ENCODE measurements at regions not wholly inside any gene's neighbourhood (a gene's known extent, or its start where the extent isn't known, plus 50 kb on each side); places are given as distances from the start of the nearest gene placed in this dataset.

GRCh38 chr10:113446739-113447138 lies 106.1 kb upstream of the HABP2 start:
- Histone ChIP-seq H3K36me3 (replicated peaks in 1 of 2) (no peaks in the 10 kb centered on the region), H3K27me3 (no peaks in the 10 kb centered on the region), H3K4me1 (replicated peaks in 1 of 2) (no peaks in the 10 kb centered on the region), H3K4me3 (no peak overlapping the region), H3K9me3 (replicated peaks in 1 of 3) (no peaks in the 10 kb centered on the region), H3K27ac (no peak overlapping the region)
- intact Hi-C loops (cut with DNase I) = no loop called here
- WGBS, 4 donors = 54 to 69% (median 60%) methylated on average over 2 of the region's 2 CpGs
- TF ChIP-seq, protein P1, sequence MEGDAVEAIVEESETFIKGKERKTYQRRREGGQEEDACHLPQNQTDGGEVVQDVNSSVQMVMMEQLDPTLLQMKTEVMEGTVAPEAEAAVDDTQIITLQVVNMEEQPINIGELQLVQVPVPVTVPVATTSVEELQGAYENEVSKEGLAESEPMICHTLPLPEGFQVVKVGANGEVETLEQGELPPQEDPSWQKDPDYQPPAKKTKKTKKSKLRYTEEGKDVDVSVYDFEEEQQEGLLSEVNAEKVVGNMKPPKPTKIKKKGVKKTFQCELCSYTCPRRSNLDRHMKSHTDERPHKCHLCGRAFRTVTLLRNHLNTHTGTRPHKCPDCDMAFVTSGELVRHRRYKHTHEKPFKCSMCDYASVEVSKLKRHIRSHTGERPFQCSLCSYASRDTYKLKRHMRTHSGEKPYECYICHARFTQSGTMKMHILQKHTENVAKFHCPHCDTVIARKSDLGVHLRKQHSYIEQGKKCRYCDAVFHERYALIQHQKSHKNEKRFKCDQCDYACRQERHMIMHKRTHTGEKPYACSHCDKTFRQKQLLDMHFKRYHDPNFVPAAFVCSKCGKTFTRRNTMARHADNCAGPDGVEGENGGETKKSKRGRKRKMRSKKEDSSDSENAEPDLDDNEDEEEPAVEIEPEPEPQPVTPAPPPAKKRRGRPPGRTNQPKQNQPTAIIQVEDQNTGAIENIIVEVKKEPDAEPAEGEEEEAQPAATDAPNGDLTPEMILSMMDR (IDR thresholded peaks at IDR 0.05) = no peak
- no peak for TF ChIP-seq POLR2A (IDR thresholded peaks at IDR 0.05)
- no peak for DNase-seq

DNA sequence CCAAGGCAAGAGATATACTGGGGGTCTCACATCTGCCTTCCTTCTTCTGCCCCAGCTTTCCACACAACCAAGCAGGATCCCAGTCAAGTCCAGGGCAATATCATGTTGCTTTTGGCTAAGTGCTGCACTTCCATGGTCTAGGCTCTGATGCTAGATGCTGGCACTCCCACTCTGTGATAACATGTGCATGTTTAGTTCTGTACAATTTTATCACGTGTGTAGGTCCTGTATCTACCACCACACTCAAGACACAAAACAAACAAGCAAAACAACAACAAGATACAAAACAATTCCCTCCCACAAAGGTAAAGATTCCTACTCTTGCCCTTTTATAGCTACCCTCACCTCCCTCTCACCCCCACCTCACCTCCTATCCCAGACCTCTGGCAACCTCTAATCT lies 105.6 kb upstream of the HABP2 start:
- H3K27me3 ChIP-seq = no peaks in the 10 kb centered on the region
- H3K4me3 ChIP-seq = no peak overlapping the region
- no peak overlapping the region for H3K27ac ChIP-seq
- TF ChIP-seq POLR2A (IDR thresholded peaks at IDR 0.05) = no peak
- TF ChIP-seq, protein P1 (IDR thresholded peaks at IDR 0.05) = no peak
- intact Hi-C loops (cut with DNase I) = no loop called here
- H3K9me3 ChIP-seq (replicated peaks in 1 of 3) = no peaks in the 10 kb centered on the region
- no peak for DNase-seq
- no peaks in the 10 kb centered on the region for H3K36me3 ChIP-seq (replicated peaks in 1 of 2)
- 62 to 67% (median 63%) methylated on average over 1 of the region's 1 CpG for WGBS, 4 donors
- no peaks in the 10 kb centered on the region for H3K4me1 ChIP-seq (replicated peaks in 1 of 2)

DNA sequence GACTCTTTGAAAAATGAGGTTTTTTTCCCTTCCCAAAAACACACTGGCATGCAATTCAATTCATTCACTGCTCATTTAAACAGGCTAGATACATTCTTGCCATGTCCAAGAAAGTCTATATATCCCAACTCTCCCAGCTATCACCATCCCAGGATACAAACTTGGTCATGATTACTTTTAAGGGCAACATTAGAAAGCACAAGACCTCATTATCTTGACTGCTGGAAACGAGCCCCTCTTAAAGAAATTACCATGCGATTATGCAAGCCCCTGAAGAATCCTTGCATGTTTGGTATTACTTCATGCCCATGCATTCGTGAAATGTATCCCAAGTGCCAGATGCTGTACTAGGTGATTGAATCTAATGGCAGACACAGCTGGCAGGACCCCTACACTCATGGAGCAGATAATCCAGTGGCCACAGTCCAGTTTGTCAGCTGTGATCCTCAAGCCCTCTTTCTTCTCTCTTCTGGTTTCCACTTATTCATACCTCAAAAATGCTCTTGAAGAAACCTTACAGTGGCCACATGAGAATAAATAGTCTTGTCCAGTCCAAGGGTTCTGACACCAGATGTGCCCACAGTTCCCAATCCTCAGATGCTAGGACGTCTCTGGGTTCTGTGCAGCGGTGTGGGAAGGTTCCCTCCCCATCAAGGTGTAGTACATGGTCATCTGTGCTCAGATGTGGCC lies 103.7 kb upstream of the HABP2 start:
- no peaks in the 10 kb centered on the region for H3K36me3 ChIP-seq (replicated peaks in 1 of 2)
- no peak overlapping the region for H3K27ac ChIP-seq
- H3K4me3 ChIP-seq = no peak overlapping the region
- intact Hi-C loops (cut with DNase I) = no loop called here
- 64 to 70% (median 67%) methylated on average over 5 of the region's 5 CpGs for WGBS, 4 donors
- H3K9me3 ChIP-seq (replicated peaks in 1 of 3) = no peaks in the 10 kb centered on the region
- no peak for TF ChIP-seq POLR2A (IDR thresholded peaks at IDR 0.05)
- TF ChIP-seq, protein P1 (IDR thresholded peaks at IDR 0.05) = no peak
- H3K4me1 ChIP-seq (replicated peaks in 1 of 2) = no peaks in the 10 kb centered on the region
- DNase-seq = no peak
- H3K27me3 ChIP-seq = no peaks in the 10 kb centered on the region

GRCh38 chr10:113450046-113450804 lies 102.6 kb upstream of the HABP2 start:
- Histone ChIP-seq H3K27me3 (no peaks in the 10 kb centered on the region), H3K36me3 (replicated peaks in 1 of 2) (no peaks in the 10 kb centered on the region), H3K4me3 (no peak overlapping the region), H3K4me1 (replicated peaks in 1 of 2) (no peaks in the 10 kb centered on the region), H3K9me3 (replicated peaks in 1 of 3) (no peaks in the 10 kb centered on the region), H3K27ac (no peak overlapping the region)
- DNase-seq = no peak
- whole genome bisulfite sequencing, 4 donors = 73 to 80% (median 74%) methylated on average over 9 of the region's 9 CpGs
- intact Hi-C loops (cut with DNase I) = loop anchor here in 1 of 2 donors (10.0 kb wide), 1 partner anchor 115 kb away; no protein-coding TSS in a partner anchor
- no peak for TF ChIP-seq POLR2A (IDR thresholded peaks at IDR 0.05)
- TF ChIP-seq, protein P1 (IDR thresholded peaks at IDR 0.05) = no peak
